Spleen (tissue), 7 donors: ENCODE measurements at regions not wholly inside any gene's neighbourhood (a gene's known extent, or its start where the extent isn't known, plus 50 kb on each side); places are given as distances from the start of the nearest gene placed in this dataset.

Experiments
- POLR2A ChIP-seq, 3 donors: fragments of 450-650 bp; IDR thresholded peaks; one replicate each; pipeline ENCODE4 v1.5.1; 2017; ENCODE audit warnings: antibody characterized with exemption in 3 of 3, mild to moderate bottlenecking in 1 of 3
- POLR2AphosphoS5 ChIP-seq, 3 donors: sonication (generic); formaldehyde crosslinking; IDR thresholded peaks; one replicate each; pipeline ENCODE4 v1.5.1; 2017; ENCODE audit warnings: antibody characterized with exemption in 3 of 3
- TF ChIP-seq, protein P1 (sequence below), 11 experiments: fragments of 200-600 bp in 7 of 11; fragments of 450-650 bp in 4 of 11; sonication (generic) in 4 of 11; IDR thresholded peaks in 8 of 11; conservative IDR thresholded peaks in 3 of 11; 1 replicate in 7 of 11; 2 replicates in 4 of 11; pipeline versions ENCODE4 v1.4.0 to v1.8.0; 2016 to 2021; ENCODE audit warnings: antibody characterized with exemption in 11 of 11, inconsistent platforms in 4 of 11, mild to moderate bottlenecking in 1 of 11
- donor health status: DM: no; HTN: no; CAD: no; lungs with moderate emphysema.
- donor health status: DM: no; HTN: no; CAD: no.
- donor health status: DM: no; HTN: no; CAD: no.

DNA sequence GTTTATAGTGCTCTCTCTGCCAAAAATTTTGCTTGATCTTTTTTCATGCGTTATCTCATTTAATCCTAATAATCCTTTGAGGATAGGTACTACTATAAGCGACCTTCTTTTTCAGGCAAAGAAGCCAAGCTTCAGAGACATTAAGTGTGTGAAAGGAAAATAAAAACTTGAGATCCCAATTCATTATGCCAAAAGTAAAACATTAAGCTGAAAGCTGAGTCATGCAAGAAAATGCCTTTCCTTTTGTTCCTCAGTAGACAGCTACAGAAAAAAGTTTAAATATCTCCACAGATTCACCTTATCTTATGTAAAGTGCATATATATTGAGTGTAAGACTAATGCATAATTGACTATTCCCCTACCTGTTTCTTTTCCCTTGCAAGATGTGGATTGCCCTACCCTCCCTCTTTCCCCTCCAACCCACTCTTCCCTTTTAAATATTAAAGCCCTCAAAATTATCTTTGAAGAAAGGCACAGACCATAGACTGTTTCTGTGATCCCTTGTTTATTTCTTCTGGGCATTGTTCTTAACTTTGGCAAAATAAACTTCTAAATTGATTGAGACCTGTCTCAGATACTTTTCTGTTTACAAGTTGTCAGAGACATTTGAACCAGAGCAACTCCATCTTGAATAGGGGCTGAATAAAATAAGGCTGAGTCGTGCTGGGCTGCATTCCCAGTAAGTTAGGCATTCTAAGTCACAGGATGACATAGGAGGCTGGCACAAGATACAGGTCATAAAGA, 1139.9 kb upstream of the LRRN3 start:
- TF ChIP-seq POLR2AphosphoS5 (IDR thresholded peaks at IDR 0.05), result no peak
- TF ChIP-seq, protein P1, sequence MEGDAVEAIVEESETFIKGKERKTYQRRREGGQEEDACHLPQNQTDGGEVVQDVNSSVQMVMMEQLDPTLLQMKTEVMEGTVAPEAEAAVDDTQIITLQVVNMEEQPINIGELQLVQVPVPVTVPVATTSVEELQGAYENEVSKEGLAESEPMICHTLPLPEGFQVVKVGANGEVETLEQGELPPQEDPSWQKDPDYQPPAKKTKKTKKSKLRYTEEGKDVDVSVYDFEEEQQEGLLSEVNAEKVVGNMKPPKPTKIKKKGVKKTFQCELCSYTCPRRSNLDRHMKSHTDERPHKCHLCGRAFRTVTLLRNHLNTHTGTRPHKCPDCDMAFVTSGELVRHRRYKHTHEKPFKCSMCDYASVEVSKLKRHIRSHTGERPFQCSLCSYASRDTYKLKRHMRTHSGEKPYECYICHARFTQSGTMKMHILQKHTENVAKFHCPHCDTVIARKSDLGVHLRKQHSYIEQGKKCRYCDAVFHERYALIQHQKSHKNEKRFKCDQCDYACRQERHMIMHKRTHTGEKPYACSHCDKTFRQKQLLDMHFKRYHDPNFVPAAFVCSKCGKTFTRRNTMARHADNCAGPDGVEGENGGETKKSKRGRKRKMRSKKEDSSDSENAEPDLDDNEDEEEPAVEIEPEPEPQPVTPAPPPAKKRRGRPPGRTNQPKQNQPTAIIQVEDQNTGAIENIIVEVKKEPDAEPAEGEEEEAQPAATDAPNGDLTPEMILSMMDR (IDR thresholded peaks at IDR 0.05 in 8 of 11, conservative IDR thresholded peaks at IDR 0.05 in 3 of 11), result no peak
- no peak for TF ChIP-seq POLR2A (IDR thresholded peaks at IDR 0.05)
